ENCODE measurements at regions not wholly inside any gene's neighbourhood (a gene's known extent, or its start where the extent isn't known, plus 50 kb on each side); places are given as distances from the start of the nearest gene placed in this dataset.

DNA sequence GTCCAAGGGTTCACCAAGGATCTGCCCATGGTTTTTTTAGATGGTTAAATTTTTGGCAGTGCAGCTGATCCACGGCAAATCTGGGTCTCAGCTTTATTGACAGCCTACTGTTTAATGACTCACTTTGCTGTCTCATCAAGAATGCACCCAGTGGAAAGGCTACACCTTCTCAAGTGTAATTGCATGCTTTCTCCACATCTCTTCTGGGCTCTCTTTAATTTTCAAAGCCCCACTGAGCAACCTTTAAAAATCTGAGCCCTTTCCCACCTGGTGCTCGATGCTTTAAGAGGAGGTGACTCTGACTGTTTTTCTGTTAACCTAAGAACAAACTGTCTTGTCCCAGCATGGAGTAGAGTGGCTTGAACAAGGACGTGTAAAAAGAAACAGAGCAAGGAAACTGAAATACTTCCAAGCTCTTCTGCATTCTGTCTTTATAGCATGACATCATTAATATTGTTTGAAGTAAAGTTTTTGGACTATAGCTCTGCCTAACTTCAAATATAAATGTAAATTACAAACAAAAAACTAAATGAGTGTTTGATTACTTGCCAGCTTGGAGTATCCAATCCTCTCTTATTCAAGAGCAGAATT is 214.2 kb upstream of the KRR1 start:
- no peak for DNase-seq (ENCODE audit: low read depth)
- H3K4me3 ChIP-seq (ENCODE audit: low read depth, low read length), result no peak overlapping the region
- TF ChIP-seq, protein P1, sequence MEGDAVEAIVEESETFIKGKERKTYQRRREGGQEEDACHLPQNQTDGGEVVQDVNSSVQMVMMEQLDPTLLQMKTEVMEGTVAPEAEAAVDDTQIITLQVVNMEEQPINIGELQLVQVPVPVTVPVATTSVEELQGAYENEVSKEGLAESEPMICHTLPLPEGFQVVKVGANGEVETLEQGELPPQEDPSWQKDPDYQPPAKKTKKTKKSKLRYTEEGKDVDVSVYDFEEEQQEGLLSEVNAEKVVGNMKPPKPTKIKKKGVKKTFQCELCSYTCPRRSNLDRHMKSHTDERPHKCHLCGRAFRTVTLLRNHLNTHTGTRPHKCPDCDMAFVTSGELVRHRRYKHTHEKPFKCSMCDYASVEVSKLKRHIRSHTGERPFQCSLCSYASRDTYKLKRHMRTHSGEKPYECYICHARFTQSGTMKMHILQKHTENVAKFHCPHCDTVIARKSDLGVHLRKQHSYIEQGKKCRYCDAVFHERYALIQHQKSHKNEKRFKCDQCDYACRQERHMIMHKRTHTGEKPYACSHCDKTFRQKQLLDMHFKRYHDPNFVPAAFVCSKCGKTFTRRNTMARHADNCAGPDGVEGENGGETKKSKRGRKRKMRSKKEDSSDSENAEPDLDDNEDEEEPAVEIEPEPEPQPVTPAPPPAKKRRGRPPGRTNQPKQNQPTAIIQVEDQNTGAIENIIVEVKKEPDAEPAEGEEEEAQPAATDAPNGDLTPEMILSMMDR (conservative IDR thresholded peaks at IDR 0.05; ENCODE audit: low read depth, low read length), result peak; percentile 17

DNA sequence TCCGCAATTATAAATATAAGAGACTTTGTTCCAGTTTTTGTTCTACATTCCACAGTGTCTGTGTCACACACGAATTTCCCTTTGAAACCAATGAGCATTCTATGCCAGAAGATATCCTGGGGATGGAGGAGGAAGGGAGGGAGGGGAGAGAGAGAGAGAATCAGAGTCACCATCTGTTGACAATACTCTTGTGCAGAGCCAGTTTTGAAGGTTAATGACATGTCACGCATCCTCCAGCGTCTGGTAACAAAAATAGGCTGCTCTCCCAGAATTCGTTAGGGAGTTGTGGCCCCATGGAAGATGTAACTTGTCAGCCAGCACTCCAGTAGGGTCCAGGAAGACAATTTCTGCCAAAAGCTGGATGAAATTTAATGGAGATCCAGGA is 213.5 kb upstream of the KRR1 start:
- DNase-seq (ENCODE audit: low read depth), result no peak
- H3K4me3 ChIP-seq (ENCODE audit: low read depth, low read length), result no peak overlapping the region
- TF ChIP-seq, protein P1 (conservative IDR thresholded peaks at IDR 0.05; ENCODE audit: low read depth, low read length), result no peak

DNA sequence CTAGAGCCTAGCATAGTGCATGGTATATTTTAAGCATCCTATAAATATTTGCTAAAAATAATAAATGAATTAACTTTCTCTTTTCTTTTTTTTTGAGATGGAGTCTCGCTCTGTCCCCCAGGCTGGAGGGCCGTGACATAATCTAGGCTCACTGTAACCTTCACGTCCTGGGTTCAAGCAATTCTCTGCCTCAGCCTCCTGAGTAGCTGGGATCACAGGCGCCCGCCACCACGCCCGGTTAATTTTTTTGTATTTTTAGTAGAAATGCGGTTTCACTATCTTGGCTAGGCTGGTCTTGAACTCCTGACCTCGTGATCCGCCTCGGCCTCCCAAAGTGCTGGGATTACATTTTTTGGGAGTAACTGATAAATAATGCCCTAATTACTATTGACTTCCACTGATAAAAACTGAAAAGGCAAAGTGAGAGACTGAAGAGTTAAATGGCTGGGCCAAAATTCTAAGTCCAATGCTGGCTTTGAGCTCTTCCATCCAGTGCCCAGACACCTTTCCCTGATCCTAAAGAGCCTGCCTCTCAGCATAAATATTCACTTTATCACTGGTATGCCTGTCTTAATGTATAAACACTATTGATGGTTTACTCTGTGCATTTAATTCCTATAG is 213.0 kb upstream of the KRR1 start:
- TF ChIP-seq, protein P1 (conservative IDR thresholded peaks at IDR 0.05; ENCODE audit: low read depth, low read length), result no peak
- DNase-seq (ENCODE audit: low read depth), result no peak
- H3K4me3 ChIP-seq (ENCODE audit: low read depth, low read length), result no peak overlapping the region

DNA sequence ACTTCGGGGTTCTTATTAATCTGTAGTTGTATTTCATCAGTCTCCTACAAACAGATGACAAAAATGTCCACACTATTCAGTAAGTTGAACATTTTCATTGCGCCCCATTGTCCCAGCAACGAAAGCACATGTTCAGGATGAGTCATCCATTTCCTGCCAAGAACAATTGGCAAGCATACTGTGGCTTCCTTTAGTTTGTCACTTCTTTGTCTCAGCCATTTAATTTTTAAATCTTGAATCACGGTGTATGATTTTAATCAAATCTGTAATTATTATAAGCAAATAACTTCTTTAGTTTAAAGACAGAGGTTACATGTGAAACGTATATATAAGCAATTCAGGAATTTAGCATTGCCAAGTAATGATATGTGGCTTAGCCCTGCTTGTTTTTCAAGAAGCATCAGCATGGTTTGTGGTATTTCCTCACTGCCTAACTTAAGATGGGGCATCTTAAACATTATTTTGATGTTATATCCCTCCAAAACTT is 211.3 kb upstream of the KRR1 start:
- DNase-seq (ENCODE audit: low read depth), result no peak
- TF ChIP-seq, protein P1 (conservative IDR thresholded peaks at IDR 0.05; ENCODE audit: low read depth, low read length), result no peak
- no peak overlapping the region for H3K4me3 ChIP-seq (ENCODE audit: low read depth, low read length)

DNA sequence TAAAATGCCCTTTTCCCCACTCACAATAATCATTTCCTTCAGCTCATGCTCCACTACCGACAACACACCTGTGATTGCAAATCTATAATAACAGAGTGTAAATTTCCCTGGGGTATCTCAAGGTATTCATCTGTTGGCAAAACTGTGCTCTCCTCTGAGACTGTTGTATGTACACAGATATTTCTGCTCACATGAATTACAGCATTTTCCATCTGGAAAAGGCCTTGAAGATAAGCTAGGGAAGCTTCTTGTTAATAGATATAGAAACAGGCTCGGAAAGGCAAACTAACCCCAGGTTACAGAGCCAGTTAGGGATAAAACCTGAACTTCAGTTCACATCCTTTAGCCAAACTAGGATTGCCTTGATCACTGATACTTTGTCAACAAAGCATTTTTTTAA is 210.4 kb upstream of the KRR1 start:
- TF ChIP-seq, protein P1 (conservative IDR thresholded peaks at IDR 0.05; ENCODE audit: low read depth, low read length), result no peak
- no peak overlapping the region for H3K4me3 ChIP-seq (ENCODE audit: low read depth, low read length)
- DNase-seq (ENCODE audit: low read depth), result no peak

DNA sequence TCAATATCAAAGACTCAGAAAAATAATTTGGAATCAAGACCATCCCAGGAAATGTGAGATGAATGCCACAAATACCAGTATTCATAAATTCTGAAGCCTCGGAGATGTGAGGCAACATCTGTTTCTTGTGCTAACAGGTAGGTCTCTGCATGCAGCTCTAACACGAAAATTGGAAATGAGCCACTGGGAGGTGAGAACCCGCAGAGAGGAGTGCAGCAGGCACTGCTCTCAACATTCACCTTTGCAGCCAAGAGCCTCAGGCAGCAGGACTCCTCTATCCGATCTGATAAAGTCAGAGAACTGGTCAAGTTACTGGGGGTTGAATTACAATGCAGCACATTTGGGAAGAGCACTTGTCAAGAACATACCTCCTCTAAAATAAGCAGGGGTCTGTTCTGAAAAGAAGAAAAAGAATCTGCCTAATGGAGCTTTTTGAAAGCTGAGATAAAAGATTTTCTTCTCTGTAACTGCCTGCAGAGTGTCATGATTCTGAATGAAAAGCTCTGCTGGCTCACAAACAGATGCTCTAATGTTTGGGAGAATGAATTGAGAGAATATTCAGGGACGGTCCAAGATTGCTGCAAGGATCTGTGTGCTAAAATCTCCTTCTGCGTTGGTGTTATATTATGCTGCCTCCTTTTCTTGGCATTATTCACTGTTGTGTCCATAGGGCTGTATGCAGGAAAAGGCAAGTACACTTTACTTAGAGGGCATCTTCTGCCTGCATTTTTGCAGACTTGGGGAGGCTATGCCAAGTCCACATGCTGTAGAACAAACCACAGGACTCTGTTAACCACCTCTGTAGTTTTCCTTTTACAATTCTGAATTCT is 209.6 kb upstream of the KRR1 start:
- TF ChIP-seq, protein P1 (conservative IDR thresholded peaks at IDR 0.05; ENCODE audit: low read depth, low read length), result no peak
- no peak overlapping the region for H3K4me3 ChIP-seq (ENCODE audit: low read depth, low read length)
- DNase-seq (ENCODE audit: low read depth), result no peak
